Activated CD4-positive, CD25-positive, alpha-beta regulatory T cell treated with anti-CD3 and anti-CD28 coated beads, Interleukin-2, amount 50 U/mL, for 24 hours (primary cell): ENCODE measurements at regions not wholly inside any gene's neighbourhood (a gene's known extent, or its start where the extent isn't known, plus 50 kb on each side); places are given as distances from the start of the nearest gene placed in this dataset.

Experiments
- ATAC-seq, 2 donors: fragments of 150-1000 bp; cut with Tn5 transposase; one replicate each; pipeline ENCODE4 v1.10.0; 2021; ENCODE audit warnings: mild to moderate bottlenecking in 1 of 2, moderate library complexity in 1 of 2

- no peak for ATAC-seq
Measured at GRCh38 chr3:81951106-81951505, 189.7 kb upstream of the GBE1 start.

- no peak for ATAC-seq
Measured at GRCh38 chr3:81947359-81947758, 185.9 kb upstream of the GBE1 start.

- ATAC-seq: no peak
Measured at GRCh38 chr3:81938681-81939080, 177.2 kb upstream of the GBE1 start.

DNA sequence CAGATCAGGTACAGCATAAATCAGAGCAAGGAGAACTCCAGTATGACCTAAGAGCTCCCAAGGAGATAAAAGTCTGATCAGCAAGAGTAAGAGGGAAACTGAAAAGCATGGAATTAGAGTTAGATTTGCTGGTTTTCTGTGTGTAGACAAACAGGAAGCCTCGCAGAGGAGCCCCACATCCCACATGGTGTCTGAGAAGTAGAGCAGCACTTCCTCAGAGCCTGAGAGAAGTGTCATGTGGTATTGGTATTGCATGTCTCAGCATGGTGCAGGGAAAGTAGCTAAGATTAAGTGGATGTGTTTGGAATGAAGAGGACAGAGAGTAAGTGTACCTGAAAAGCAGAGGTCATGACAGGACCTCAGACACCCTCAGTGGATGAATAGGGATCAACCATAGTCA, 175.4 kb upstream of the GBE1 start:
- no peak for ATAC-seq

- no peak for ATAC-seq
Measured at GRCh38 chr3:81932681-81933080, 171.2 kb upstream of the GBE1 start.

DNA sequence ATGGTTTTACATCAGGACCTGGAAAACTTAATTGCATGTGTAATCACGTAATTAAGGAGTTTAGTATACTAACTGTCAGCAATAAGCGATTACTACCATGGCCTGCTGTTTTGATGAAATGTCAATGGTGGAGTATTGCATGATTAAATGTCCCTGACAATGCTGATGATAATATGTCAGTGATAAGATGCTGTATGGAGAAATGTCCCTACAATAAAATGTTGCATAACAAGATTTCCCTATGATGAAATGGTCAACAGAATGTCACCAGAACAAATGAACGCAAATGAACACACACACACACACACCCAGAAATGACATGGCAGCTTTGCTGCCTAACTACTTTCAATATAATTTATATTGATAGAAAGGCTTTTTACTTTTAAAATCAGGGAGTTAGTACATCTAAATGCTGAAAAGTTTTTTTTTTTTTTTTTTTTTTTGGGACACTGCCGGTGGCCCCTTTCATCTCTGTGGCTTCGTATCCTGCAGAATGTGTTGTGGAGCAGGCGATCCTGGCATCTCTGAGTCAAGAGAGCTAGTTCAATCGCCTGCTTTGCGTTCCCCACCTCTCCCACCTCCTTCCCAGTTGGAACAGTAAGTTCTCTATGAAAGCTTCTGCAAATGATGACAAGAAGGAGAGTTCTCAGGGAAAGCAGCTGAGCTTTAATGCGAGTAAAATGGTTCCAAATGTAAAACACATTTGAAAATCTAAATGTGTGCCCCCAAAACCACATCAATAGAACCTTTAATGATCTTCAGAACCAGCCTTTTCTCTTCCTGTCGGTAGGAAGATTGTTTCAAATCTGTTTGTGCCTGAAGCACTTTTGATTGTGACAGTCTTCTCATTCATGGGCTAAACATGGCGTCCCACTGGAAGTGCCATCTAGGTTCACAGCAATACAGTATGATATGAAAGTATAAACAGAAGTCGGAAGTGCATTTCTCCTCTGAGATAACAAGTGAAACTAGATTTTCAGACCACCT, 170.1 kb upstream of the GBE1 start:
- ATAC-seq: no peak

- ATAC-seq: no peak
Measured at GRCh38 chr3:81929697-81930096, 168.3 kb upstream of the GBE1 start.

GRCh38 chr3:81927811-81928210, 166.4 kb upstream of the GBE1 start:
- no peak for ATAC-seq

DNA sequence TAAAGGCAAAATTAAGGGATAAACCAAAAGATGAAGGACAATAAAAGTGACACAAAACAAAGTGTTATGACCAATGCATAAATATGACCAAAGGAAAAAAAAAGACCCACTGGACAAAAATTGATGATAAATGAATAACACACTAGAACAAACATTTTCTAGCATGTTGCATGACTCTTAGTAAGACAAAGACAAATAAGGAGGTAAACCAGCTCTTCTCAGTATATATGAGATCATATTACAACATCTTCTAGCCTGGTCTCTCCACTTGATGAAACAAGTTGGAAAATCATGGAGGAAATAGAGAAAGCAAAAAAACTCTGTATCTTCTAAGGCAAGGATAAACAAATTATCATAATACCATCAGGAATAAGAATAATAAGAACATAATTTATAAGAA, 163.9 kb upstream of the GBE1 start:
- ATAC-seq: no peak

DNA sequence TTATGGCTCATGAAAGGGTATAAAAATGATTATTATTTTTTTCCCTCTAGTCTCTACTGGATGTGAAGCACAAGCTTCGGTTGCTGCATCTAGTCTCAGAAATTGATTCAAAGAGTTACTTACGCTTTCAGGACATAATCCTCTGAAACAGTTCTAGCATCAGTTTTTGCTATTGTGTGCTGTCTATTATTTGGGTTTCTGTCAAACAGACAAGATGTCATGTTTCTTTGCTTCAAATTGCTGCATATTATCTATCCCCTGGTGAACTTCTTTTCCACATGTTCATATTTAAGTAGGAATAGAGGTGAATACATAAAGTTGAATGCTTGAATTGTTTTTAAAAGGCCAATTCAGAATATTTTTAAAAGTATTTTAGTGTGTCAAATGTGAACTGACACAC, 161.6 kb upstream of the GBE1 start:
- ATAC-seq: no peak

- no peak for ATAC-seq
Measured at GRCh38 chr3:81922404-81922803, 161.0 kb upstream of the GBE1 start.

- no peak for ATAC-seq
Measured at GRCh38 chr3:81920816-81921215, 159.4 kb upstream of the GBE1 start.

DNA sequence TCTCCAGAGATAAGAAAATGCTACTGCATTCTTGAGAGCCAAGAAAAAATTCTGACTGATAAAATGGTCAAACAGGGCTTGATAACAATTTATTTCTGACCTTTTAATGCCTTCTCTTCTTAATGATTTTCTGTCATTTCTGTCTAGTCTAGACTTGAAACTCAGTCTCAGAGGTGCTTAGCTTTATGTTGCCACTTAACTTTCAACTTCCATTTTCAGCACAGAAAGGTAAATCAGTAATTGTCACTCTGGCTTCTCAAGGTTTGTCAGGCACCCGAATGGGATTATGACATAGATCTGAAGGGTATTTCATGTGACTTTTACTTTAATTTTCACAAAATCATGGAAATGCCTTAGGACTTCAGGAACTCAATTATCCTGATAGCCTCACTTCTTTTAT, 155.4 kb upstream of the GBE1 start:
- no peak for ATAC-seq

- no peak for ATAC-seq
Measured at GRCh38 chr3:81913886-81914663, 152.6 kb upstream of the GBE1 start.

GRCh38 chr3:81911221-81911620, 149.8 kb upstream of the GBE1 start:
- ATAC-seq: no peak

- ATAC-seq: peak in 1 of 2 donors; percentile 32
Measured at GRCh38 chr3:81910244-81910852, 148.9 kb upstream of the GBE1 start.

DNA sequence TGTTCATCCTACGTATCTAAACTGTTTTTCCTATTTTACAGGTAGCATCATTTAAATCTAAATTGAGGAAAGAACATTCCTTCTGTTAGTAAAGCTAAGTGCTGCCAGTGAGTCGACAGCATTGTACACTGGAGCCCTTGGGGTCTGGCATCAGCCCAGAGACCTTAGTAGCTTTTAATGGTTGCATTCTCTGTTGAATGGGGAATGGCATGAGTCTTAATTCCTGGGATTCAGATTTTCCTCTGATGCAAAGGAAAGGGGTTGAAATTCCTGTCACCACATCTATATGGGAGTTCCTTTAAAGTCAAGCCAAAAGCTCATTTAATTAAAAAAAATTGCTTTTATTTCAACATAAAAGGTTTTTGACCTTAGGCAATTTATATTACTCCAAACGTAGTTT, 148.4 kb upstream of the GBE1 start:
- no peak for ATAC-seq

- ATAC-seq: no peak
Measured at GRCh38 chr3:81908561-81908960, 147.1 kb upstream of the GBE1 start.

DNA sequence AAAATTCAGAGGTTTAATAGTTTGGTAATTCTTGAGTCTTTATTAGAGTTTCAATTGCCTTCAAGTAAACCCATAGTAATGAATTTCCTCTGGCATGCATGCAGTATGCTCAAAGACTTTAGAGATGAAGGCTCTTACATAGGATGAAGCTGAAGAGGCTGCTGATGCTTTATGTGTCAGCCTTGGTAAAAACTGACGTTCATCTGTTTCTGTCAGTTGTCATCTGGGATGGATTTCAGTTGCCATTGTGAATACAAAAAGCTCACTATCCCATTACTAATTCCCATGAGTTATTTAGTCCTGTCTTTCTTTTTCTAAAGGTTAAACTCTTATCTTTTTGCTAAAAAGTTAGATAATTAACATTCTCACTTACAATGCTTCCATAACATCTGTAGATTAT, 136.9 kb upstream of the GBE1 start:
- no peak for ATAC-seq

- ATAC-seq: no peak
Measured at GRCh38 chr3:81894598-81894997, 133.2 kb upstream of the GBE1 start.

GRCh38 chr3:81891055-81891895, 129.8 kb upstream of the GBE1 start:
- no peak for ATAC-seq

- no peak for ATAC-seq
Measured at GRCh38 chr3:81888914-81889557, 127.6 kb upstream of the GBE1 start.
